ENCODE measurements at regions not wholly inside any gene's neighbourhood (a gene's known extent, or its start where the extent isn't known, plus 50 kb on each side); places are given as distances from the start of the nearest gene placed in this dataset.

DNA sequence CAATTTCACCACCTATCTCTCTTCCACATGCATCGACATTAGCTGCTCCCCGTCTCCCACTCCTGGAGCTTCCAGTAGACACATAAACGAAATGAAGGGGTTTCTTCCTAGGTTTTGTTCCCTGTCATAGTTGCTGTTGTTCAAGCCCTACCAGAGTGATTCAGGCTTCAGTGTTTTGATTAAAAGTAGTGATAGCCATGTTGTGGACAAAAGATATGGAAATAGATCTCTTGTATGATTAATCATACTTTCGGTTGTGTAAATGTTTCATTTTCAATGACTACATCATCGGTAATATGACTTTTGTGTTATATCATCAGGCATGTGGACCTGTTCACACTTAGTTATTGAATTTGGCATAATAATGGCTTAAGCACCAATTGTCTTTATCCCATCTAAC is 96.5 kb upstream of the KLF3 start:
- DNase-seq, result no peak

DNA sequence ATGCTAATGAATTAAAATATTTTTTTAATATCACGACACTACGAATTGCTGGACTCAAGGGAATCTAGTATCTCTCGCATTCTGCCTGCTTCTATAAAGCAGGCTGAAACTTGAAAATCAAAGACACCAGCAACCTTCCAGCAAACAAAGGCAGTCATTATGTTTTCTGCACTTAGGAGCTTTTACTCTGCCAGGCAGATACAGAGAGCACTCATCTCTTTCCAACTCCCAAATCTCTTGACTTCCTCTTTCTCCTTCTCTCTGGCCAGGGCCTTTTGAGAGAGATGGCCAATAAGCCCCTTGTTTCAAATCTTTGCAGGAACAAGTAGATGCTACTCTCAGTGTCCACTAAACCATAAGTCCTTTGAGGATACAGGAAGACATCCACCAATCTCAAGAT is 95.2 kb upstream of the KLF3 start:
- no peak for DNase-seq

- no peak for DNase-seq
Observed at GRCh38 chr4:38570647-38571276, 93.2 kb upstream of the KLF3 start.

DNA sequence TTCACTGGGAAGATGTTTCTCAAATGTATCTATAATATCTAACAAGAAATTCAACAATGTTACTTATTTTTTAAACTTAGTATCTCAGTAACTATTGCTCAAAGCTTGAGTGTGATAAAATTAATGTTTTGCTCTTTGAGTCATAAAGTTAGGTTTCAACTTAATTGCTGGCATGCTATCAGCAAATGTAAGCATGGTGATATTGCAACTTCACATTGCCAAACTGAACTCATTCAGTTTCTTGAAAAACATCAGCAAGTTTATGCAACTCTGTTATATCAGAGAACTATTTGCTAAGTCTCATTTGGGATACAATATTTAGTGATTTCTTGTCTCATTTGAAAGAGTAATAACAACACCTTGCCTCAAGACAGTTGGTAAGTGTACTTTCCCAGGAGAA is 91.2 kb upstream of the KLF3 start:
- no peak for DNase-seq

DNA sequence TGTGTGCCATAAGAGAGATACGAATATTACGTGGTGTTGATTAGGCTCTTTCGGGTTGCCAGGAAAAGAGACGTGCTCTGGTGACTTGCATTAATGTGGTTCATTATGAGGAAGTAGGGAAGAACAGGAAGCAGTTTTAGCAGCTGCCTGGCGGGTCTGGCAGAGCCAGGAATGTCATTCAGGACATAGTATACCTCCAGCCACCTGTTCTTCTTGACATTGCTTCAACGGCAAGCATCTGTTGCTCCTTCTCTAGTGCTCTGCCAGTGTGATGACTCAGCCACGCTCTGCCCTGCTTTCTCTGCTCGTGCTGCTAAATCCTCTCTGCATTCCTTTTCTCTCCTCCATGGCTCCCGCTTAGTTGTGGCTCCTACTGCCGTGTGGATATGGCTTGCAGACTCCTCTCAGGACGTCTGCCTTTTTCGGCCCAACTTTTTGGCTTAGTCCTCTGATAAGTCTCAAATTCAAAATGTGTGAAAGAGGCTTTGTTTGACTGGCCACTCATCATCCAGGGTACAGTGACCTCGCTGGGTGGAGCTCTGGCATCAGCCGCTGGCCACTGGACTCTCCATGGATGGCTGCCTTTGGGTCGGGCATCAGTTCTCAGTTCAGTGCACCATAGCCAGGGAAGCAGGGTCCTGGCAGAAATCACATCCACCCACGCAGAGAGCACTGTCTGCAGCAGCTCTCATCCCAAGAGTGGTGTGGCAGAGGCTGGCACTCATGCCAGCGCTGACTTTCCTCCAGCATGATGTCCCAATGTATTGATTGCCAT is 89.3 kb upstream of the KLF3 start:
- no peak for DNase-seq

DNA sequence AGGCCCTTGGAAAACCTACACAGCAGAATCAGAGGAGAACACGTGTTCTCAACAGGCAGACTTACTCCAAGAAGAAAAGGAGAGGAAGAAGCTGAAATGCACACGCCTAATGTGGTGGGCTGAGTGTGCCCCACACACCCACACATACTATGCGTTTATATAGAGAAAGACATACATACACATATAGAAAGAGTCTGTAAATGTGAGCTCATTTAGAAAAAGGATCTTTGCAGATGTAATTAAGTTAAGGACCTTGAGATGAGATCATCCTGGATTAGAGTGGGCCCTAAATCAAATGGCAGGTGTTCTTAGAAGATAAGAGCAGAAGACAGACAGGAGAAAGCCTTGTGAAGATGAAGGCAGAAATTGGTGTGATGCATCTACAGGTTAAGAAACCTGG is 87.2 kb upstream of the KLF3 start:
- no peak for DNase-seq

DNA sequence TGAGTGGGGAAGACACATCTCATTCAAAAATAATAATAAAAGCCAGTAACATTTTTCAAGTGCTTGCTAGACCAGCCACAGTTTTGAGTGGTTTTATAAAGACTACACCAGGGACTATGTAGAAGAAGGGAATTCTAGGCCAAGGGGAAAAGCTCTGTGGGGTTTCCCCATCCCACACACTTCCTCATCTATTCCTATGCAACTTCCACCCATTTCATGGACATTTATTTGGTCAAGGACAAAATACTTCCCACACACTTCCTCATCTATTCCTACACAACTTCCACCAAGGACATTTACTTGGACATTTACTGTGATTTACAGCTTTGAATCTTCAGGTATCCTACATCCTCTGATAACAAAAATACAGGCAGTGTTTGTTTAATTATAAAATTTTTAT is 86.5 kb upstream of the KLF3 start:
- DNase-seq, result no peak

GRCh38 chr4:38581426-38582106 is 82.4 kb upstream of the KLF3 start:
- no peak for DNase-seq

- no peak for DNase-seq
Observed at GRCh38 chr4:38582445-38582844, 81.6 kb upstream of the KLF3 start.

GRCh38 chr4:38582889-38583470 is 81.0 kb upstream of the KLF3 start:
- DNase-seq, result no peak

DNA sequence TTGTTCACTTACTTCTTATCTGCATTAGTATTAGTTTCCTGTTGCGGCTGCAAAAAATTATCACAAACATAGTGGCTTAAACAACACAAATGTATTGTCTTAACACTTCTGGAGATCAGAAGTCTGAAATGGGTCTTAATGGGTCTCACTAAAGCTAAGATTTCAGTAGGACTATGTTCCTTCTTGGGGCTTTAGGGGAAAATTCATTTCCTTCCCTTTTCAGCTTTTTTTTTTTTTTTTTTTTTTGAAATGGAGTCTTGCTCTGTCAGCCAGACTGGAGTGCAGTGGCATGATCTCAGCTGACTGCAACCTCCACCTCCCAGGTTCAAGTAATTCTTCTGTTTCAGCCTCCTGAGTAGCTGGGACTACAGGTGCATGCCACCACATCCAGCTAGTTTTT is 78.1 kb upstream of the KLF3 start:
- DNase-seq, result no peak

DNA sequence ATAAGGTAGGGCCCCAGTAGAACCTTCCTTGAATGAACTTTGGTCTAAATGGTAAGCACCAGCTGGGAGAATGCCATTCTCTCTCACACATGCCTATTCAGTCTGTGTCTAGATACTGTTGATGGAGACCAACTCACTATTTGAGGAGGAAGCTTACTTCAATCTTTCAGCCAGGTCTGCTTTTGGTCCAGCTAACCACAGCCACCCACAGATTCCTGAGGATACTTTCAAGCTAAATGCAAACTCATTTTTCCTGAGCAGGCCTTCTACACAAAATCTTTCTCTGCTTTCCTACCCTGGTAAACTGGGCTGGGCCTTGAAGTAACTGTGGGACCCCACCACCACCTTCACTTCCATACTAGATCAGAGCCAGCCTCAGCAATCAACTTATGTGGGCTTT is 76.9 kb upstream of the KLF3 start:
- DNase-seq, result no peak

GRCh38 chr4:38590046-38590445 is 74.0 kb upstream of the KLF3 start:
- no peak for DNase-seq

DNA sequence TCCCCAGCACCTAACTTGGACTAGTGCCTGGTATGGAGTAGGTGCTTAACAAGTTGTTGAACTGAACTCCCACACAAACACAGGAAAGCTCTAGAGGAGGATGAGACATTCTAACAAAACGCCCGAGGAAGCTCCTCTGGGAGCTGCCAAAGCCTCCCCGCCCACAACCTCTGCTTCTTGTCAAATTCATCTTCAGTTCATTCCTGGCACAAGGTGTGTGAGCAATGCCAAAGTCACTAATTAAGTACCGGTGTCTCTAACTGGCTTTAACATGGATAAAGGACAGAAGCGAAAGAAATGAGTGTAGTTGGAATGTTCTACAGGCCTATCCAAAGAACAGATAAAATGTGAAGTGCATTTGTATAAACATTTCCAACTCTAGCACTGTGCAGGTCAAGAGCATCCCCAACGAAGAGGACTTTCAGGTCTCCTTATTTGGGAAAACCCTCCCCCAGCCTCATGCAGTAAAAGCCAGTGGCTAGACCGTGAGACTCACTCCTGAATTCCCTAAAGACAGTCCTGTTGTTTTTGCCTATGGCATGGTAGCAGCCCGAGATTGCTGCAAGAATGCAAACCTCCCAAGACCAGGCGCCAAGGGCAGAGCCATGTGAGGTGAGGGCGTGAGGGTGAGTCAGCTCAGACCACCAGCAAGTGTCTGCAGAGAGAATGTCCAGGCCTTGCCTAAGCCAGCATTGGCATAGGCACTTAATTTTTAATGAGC is 72.2 kb upstream of the KLF3 start:
- DNase-seq, result no peak

DNA sequence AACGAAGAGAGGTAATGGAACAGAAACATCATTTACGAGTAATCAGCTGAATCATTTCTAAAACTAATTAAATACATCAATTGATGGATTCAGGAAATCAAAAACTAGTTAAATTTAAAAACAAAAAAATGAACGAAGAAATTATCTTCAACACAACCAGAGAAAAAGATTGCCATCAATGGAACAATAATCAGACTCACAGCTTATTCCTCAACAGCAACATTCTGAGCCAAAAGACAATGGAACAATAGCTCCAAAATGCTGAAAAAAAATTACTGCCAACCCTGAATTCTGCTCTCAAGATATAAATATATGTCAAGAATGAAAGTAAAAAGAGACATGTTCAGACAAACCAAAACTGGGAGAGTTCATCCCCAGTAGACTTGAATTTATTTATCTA is 65.5 kb upstream of the KLF3 start:
- no peak for DNase-seq

GRCh38 chr4:38600575-38600974 is 63.4 kb upstream of the KLF3 start:
- no peak for DNase-seq

DNA sequence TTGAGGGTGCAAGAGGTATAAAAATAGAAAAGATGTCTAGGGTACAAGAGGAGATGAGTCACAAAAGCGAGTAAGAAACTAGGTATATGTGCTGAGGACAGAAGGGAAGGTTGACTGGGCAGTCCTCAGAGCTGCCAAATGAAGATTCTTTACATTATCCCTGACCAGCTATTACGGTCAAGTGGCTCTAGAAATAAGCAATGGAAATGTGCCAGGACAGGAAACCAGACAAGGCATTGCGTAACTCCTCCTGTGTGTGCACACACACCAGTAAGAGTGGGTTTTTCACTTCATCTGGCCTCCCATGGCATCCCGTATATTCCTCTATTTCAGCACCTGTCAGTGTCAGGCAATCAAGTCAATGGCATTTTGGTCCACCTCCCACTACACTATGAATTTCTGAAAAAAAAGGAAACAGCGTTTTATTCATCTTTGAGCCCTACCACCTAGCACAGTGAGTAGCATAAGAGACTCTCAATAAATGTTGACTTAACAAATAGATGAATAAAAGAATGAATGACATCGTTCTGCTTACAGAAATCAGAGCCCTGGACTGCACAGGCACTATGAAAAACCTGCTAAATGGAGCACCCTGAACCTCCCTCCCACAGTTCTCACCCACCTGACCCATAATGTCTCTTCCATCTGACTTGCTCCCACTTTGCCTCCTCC is 62.6 kb upstream of the KLF3 start:
- DNase-seq, result no peak

GRCh38 chr4:38601916-38602291 is 62.1 kb upstream of the KLF3 start:
- no peak for DNase-seq

- no peak for DNase-seq
Observed at GRCh38 chr4:38603652-38604051, 60.3 kb upstream of the KLF3 start.

DNA sequence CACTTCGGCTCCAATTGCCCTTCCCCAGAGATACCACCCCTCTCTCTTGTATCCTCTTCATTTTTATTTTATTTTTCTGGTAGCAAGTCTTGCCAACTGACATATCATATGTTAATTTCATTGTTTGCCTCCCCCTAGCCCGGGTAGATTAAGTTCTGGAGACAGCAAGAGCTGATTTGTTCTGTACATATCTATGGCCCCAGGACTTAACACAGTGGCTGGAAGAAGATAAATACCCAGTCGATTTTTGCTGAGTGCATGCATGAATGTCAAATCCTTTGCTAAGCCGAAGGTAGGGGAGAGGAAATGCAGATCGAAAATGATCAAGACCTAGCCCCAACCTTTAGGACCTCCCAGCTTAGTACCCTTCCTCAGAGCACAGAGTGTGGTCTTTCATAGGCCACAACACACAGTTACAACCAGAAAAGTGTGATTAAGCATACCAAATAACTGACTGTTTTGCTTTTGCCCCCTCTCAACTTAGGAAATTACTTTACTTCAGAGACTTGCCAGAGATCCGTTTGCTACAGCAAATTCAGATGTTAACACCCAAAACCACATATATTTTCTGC is 58.7 kb upstream of the KLF3 start:
- no peak for DNase-seq

- DNase-seq, result no peak
Observed at GRCh38 chr4:38605753-38606586, 58.0 kb upstream of the KLF3 start.

- DNase-seq, result no peak
Observed at GRCh38 chr4:38606587-38606905, 57.5 kb upstream of the KLF3 start.
